CD4-positive, alpha-beta T cell treated with Interleukin-4 for 4 hours (primary cell): ENCODE measurements at regions not wholly inside any gene's neighbourhood (a gene's known extent, or its start where the extent isn't known, plus 50 kb on each side); places are given as distances from the start of the nearest gene placed in this dataset.
A peak's percentile ranks its signal among the peaks of the same experiment; 100 is the strongest.
"Not testable (repeated sequence)": the region's sequence is repeated elsewhere in the genome, so short reads cannot be mapped to it uniquely, and the experiment has no call there.

Experiments used
- DNase-seq: peaks from one replicate; pipeline ENCODE4 v3.0.0-alpha.2; 2020

GRCh38 chr1:65064981-65065380 is 83.0 kb upstream of the AK4 start:
- no peak for DNase-seq

- no peak for DNase-seq
These were observed 82.2 kb upstream of the AK4 start for GRCh38 chr1:65065524-65066418.

GRCh38 chr1:65066419-65066765 is 81.6 kb upstream of the AK4 start:
- DNase-seq: no peak

GRCh38 chr1:65066766-65067490 is 81.1 kb upstream of the AK4 start:
- DNase-seq: peak; percentile 83

- DNase-seq: peak; percentile 61
These were observed 80.4 kb upstream of the AK4 start for GRCh38 chr1:65067491-65068201.

- peak; percentile 40 for DNase-seq
These were observed 79.6 kb upstream of the AK4 start for GRCh38 chr1:65068202-65069010.

- peak; percentile 52 for DNase-seq
These were observed 78.9 kb upstream of the AK4 start for GRCh38 chr1:65069011-65069565.

- DNase-seq: no peak
These were observed 75.2 kb upstream of the AK4 start for GRCh38 chr1:65072845-65073244.

- peak; percentile 83 for DNase-seq
These were observed 72.7 kb upstream of the AK4 start for GRCh38 chr1:65075123-65075976.

GRCh38 chr1:65077369-65077768 is 70.6 kb upstream of the AK4 start:
- DNase-seq: no peak

- no peak for DNase-seq
These were observed 68.1 kb upstream of the AK4 start for GRCh38 chr1:65079941-65080340.

- no peak for DNase-seq
These were observed 65.5 kb upstream of the AK4 start for GRCh38 chr1:65082346-65083040.

- DNase-seq: no peak
These were observed 64.6 kb upstream of the AK4 start for GRCh38 chr1:65083263-65083896.

- no peak for DNase-seq
These were observed 63.9 kb upstream of the AK4 start for GRCh38 chr1:65084066-65084465.

- DNase-seq: not testable (repeated sequence)
These were observed 60.5 kb upstream of the AK4 start for GRCh38 chr1:65087519-65087918.

- DNase-seq: no peak
These were observed 57.6 kb upstream of the AK4 start for GRCh38 chr1:65090406-65090805.

GRCh38 chr1:65092691-65093090 is 55.3 kb upstream of the AK4 start:
- DNase-seq: no peak

GRCh38 chr1:65097076-65097475 is 50.9 kb upstream of the AK4 start:
- no peak for DNase-seq
